TTC549 (cell line): ENCODE measurements at regions not wholly inside any gene's neighbourhood (a gene's known extent, or its start where the extent isn't known, plus 50 kb on each side); places are given as distances from the start of the nearest gene placed in this dataset.

ENCODE experiments used
- FAIRE-seq: peaks from 2 replicates; lab custom pipeline; 2012; peaks lifted over from hg19 to GRCh38; lab: Jason Lieb, UNC

GRCh38 chr2:226272435-226272834 lies 527.2 kb downstream of the IRS1 start:
- FAIRE-seq, result no peak

- no peak for FAIRE-seq
Observed at GRCh38 chr2:226270285-226271058, 529.1 kb downstream of the IRS1 start.

- no peak for FAIRE-seq
Observed at GRCh38 chr2:226267516-226268289, 531.9 kb downstream of the IRS1 start.

GRCh38 chr2:226256709-226257376 lies 542.8 kb downstream of the IRS1 start:
- FAIRE-seq, result no peak

- no peak for FAIRE-seq
Observed at GRCh38 chr2:226256237-226256636, 543.4 kb downstream of the IRS1 start.

GRCh38 chr2:226251661-226252060 lies 548.0 kb downstream of the IRS1 start:
- FAIRE-seq, result no peak

- FAIRE-seq, result no peak
Observed at GRCh38 chr2:226247289-226248275, 552.0 kb downstream of the IRS1 start.

GRCh38 chr2:226234187-226234586 lies 565.4 kb downstream of the IRS1 start:
- no peak for FAIRE-seq

GRCh38 chr2:226233388-226233787 lies 566.2 kb downstream of the IRS1 start:
- no peak for FAIRE-seq

GRCh38 chr2:226228080-226228479 lies 571.5 kb downstream of the IRS1 start:
- FAIRE-seq, result no peak

- no peak for FAIRE-seq
Observed at GRCh38 chr2:226227341-226227740, 572.3 kb downstream of the IRS1 start.

GRCh38 chr2:226223704-226224103 lies 575.9 kb downstream of the IRS1 start:
- no peak for FAIRE-seq

GRCh38 chr2:226220511-226220910 lies 579.1 kb downstream of the IRS1 start:
- FAIRE-seq, result no peak

- no peak for FAIRE-seq
Observed at GRCh38 chr2:226217191-226217590, 582.4 kb downstream of the IRS1 start.

GRCh38 chr2:226216575-226216974 lies 583.0 kb downstream of the IRS1 start:
- no peak for FAIRE-seq

GRCh38 chr2:226215902-226216503 lies 583.6 kb downstream of the IRS1 start:
- FAIRE-seq, result peak; percentile 86

GRCh38 chr2:226213717-226214116 lies 585.9 kb downstream of the IRS1 start:
- FAIRE-seq, result peak; percentile 42

- peak; percentile 96 for FAIRE-seq
Observed at GRCh38 chr2:226211439-226211838, 588.2 kb downstream of the IRS1 start.

- peak; percentile 77 for FAIRE-seq
Observed at GRCh38 chr2:226208726-226209125, 590.9 kb downstream of the IRS1 start.

- no peak for FAIRE-seq
Observed at GRCh38 chr2:226207671-226208070, 591.9 kb downstream of the IRS1 start.

GRCh38 chr2:226199555-226199954 lies 600.1 kb downstream of the IRS1 start:
- FAIRE-seq, result no peak
